ENCODE measurements at regions not wholly inside any gene's neighbourhood (a gene's known extent, or its start where the extent isn't known, plus 50 kb on each side); places are given as distances from the start of the nearest gene placed in this dataset.

DNA sequence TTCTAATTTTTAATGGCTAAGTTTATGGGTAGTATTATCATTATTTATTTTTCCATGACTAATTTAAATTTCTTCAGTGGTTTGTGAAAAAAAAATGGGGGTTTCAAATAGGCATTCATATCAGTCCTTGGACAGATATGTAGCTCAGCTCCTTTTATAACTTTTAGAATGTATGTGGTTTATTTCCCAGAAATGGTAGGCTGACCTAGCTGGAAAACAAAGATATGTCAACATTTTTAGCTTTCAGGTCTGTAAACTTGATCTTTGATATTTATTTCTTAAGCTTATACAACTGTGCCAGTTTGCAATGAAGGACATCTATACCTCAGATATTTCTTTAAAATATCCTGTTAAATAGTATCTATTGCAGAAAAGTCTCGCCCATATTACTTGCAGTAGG, 1815.5 kb downstream of the SLITRK5 start:
- no peak for DNase-seq (ENCODE audit: low spot score)
- CTCF ChIA-PET = no interaction called here
- H3K27ac ChIP-seq = no peak overlapping the region
- no peak for TF ChIP-seq CTCF (conservative IDR thresholded peaks at IDR 0.05; ENCODE audit: low read depth)
- POLR2A ChIA-PET (ENCODE audit: low non-redundant PET) = no interaction called here

DNA sequence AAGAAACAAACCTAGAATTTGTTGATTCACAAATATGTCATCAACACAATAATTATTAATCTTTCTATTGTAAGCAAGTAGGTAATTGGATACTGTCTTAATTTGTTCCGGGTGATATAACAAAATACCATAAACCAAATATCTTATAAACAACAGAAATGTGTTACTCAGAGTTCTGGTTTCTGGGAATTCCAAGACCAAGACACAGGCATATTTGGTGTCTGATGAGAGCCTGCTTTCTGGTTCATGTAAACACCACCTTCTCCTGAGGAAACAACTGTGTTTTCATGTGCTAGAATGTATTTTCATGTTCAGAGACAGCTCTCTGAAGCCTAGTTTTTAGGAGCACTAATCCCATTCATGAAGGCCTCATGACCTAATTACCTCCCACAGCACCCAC, 1819.5 kb downstream of the SLITRK5 start:
- DNase-seq (ENCODE audit: low spot score) = no peak
- POLR2A ChIA-PET (ENCODE audit: low non-redundant PET) = no interaction called here
- H3K27ac ChIP-seq = no peak overlapping the region
- CTCF ChIA-PET = no interaction called here
- no peak for TF ChIP-seq CTCF (conservative IDR thresholded peaks at IDR 0.05; ENCODE audit: low read depth)

- CTCF ChIA-PET = no interaction called here
- DNase-seq (ENCODE audit: low spot score) = no peak
- H3K27ac ChIP-seq = no peak overlapping the region
- POLR2A ChIA-PET (ENCODE audit: low non-redundant PET) = no interaction called here
- no peak for TF ChIP-seq CTCF (conservative IDR thresholded peaks at IDR 0.05; ENCODE audit: low read depth)
Measured at GRCh38 chr13:89496478-89496877, 1825.3 kb downstream of the SLITRK5 start.

DNA sequence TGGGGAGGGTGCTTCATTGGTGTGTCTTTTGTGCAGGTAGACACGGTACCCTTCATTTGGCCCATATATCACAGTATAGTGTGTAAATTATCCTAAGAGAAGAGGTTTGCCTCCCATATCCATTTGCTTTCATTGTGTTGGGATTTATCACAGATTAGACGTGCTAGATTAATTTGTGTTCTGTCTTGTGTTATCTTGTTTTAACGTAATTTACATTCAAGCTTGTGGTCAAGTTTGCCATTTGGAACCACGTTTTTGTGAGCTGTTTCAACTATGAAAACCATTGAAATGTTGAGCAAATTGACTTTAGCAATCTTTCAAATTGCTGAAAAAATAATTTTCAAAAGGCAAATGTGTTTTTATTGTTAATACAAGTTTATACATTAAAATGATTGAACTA, 1826.5 kb downstream of the SLITRK5 start:
- no peak for TF ChIP-seq CTCF (conservative IDR thresholded peaks at IDR 0.05; ENCODE audit: low read depth)
- ChIA-PET CTCF (no interaction called here), POLR2A (ENCODE audit: low non-redundant PET) (no interaction called here)
- no peak for DNase-seq (ENCODE audit: low spot score)
- no peak overlapping the region for H3K27ac ChIP-seq

DNA sequence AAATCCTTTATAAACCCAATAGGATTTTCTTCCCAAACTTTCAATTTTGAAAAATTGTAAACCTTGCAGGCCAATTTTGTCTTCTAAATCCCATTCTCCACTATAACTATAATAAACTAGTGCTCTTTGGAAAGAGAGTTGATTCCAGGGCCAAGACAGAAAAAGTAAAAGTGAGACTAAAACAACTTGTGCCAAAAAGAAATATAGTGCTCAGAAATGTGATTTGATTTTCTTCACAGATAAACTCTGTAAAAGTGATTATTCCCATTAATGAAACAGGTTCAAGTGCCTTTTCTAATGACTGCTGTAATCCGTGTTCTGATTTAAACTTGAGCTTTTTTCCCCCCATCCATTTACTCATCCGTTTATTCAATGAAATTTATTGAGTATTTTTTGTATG, 1831.1 kb downstream of the SLITRK5 start:
- TF ChIP-seq CTCF (conservative IDR thresholded peaks at IDR 0.05; ENCODE audit: low read depth) = no peak
- no peak for DNase-seq (ENCODE audit: low spot score)
- CTCF ChIA-PET = no interaction called here
- H3K27ac ChIP-seq = no peak overlapping the region
- POLR2A ChIA-PET (ENCODE audit: low non-redundant PET) = no interaction called here

DNA sequence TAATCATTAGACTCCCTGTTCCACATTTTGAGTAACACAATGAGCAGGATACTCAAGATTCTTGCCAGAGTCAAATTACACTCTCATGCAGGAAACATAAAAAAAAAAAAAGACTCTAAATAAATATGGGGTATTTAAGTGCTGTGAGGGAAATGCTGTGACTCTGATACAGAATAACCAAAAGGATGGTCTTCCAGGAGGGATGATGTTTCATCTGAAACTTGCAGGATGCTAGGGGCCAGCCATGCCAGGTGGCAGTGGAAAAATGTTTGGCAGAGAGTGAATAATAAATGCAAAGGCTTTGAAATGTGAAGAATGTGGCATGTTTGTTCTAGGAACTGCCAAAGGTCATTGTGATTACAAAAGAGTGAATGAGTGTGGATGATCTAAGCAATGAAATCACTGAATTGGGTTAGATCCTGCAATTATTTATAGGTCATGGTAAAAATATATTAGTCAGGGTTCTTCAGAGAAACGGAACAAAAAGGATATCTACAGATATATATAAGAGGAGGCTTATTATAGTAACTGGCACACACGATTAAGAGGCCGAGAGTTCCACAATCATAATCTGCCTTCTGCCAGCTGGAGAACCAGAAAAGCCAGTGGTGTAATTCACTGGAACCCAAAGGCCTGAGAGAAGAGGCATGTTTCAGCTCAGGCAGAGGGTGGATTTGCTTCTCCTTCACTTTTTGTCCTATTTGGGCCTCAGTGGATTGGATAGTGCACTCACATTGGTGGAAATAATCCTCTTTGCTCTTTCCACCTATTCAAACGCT, 1832.8 kb upstream of the MIR17HG start:
- DNase-seq (ENCODE audit: low spot score) = peak; percentile 63
- CTCF ChIA-PET = no interaction called here
- no peak for TF ChIP-seq CTCF (conservative IDR thresholded peaks at IDR 0.05; ENCODE audit: low read depth)
- no peak overlapping the region for H3K27ac ChIP-seq
- POLR2A ChIA-PET (ENCODE audit: low non-redundant PET) = no interaction called here

All from RWPE1 (cell line).